Cardiac muscle cell (in vitro differentiated cells and primary cell): ENCODE measurements at regions not wholly inside any gene's neighbourhood (a gene's known extent, or its start where the extent isn't known, plus 50 kb on each side); places are given as distances from the start of the nearest gene placed in this dataset.

Experiments
- DNase-seq, 2 donors: peaks; one replicate each; pipeline versions ENCODE4 v3.0.0 to v3.0.0-alpha.2; 2010 to 2017; ENCODE audit warnings: low read depth in 1 of 2, low spot score in 1 of 2
- H3K27ac ChIP-seq: fragments of 200-600 bp; sonication (generic); 2 replicates; pipeline ENCODE4 v1.5.1; 2016
- H3K27me3 ChIP-seq: fragments of 200-600 bp; sonication (generic); 2 replicates; pipeline ENCODE4 v1.6.0; 2016; ENCODE audit warnings: control low read depth
- H3K36me3 ChIP-seq: fragments of 200-600 bp; sonication (generic); 2 replicates; pipeline ENCODE4 v1.5.1; 2016; ENCODE audit warnings: control low read depth
- H3K4me1 ChIP-seq: fragments of 200-600 bp; sonication (generic); 2 replicates; pipeline ENCODE4 v1.8.1; 2017; ENCODE audit warnings: low read depth, mild to moderate bottlenecking, mixed run types
- H3K4me3 ChIP-seq: fragments of 200-600 bp; sonication (generic); 2 replicates; pipeline ENCODE4 v1.5.1; 2016; ENCODE audit warnings: mild to moderate bottlenecking
- H3K9me3 ChIP-seq: fragments of 200-600 bp; sonication (generic); 2 replicates; pipeline ENCODE4 v1.5.1; 2017; ENCODE audit warnings: low read depth, mild to moderate bottlenecking, control low read depth
- TF ChIP-seq, protein P1 (sequence below): IDR thresholded peaks from 2 replicates; pipeline ENCODE4 v1.5.1; 2012; ENCODE audit warnings: low read depth, mild to moderate bottlenecking, low read length

- DNase-seq: no peak
Observed at GRCh38 chr1:199082778-199083389, 444.0 kb downstream of the PTPRC start.

GRCh38 chr1:199083680-199084079 is 444.8 kb downstream of the PTPRC start:
- H3K4me3 ChIP-seq: no peak overlapping the region
- TF ChIP-seq, protein P1, sequence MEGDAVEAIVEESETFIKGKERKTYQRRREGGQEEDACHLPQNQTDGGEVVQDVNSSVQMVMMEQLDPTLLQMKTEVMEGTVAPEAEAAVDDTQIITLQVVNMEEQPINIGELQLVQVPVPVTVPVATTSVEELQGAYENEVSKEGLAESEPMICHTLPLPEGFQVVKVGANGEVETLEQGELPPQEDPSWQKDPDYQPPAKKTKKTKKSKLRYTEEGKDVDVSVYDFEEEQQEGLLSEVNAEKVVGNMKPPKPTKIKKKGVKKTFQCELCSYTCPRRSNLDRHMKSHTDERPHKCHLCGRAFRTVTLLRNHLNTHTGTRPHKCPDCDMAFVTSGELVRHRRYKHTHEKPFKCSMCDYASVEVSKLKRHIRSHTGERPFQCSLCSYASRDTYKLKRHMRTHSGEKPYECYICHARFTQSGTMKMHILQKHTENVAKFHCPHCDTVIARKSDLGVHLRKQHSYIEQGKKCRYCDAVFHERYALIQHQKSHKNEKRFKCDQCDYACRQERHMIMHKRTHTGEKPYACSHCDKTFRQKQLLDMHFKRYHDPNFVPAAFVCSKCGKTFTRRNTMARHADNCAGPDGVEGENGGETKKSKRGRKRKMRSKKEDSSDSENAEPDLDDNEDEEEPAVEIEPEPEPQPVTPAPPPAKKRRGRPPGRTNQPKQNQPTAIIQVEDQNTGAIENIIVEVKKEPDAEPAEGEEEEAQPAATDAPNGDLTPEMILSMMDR: no peak
- peak in 1 of 2 donors; percentile 38 for DNase-seq
- no peak overlapping the region for H3K27ac ChIP-seq
- H3K36me3 ChIP-seq: no peaks in the 10 kb centered on the region
- H3K4me1 ChIP-seq: no peaks in the 10 kb centered on the region
- H3K9me3 ChIP-seq: no peaks in the 10 kb centered on the region
- no peaks in the 10 kb centered on the region for H3K27me3 ChIP-seq

More at GRCh38 chr1:199082778-199083389, 444.0 kb downstream of the PTPRC start:
- no peaks in the 10 kb centered on the region for H3K27me3 ChIP-seq
- TF ChIP-seq, protein P1: no peak
- H3K9me3 ChIP-seq: no peaks in the 10 kb centered on the region
- H3K36me3 ChIP-seq: no peaks in the 10 kb centered on the region
- H3K4me3 ChIP-seq: no peak overlapping the region
- H3K27ac ChIP-seq: no peak overlapping the region
- H3K4me1 ChIP-seq: no peaks in the 10 kb centered on the region

GRCh38 chr1:199084293-199084692 is 445.5 kb downstream of the PTPRC start:
- Histone ChIP-seq H3K4me1 (no peaks in the 10 kb centered on the region), H3K27ac (no peak overlapping the region), H3K4me3 (no peak overlapping the region), H3K27me3 (no peaks in the 10 kb centered on the region), H3K36me3 (no peaks in the 10 kb centered on the region), H3K9me3 (no peaks in the 10 kb centered on the region)
- TF ChIP-seq, protein P1: no peak
- DNase-seq: peak; percentile 1 to 29

GRCh38 chr1:199085903-199086302 is 447.1 kb downstream of the PTPRC start:
- Histone ChIP-seq H3K9me3 (no peaks in the 10 kb centered on the region), H3K27ac (no peak overlapping the region), H3K36me3 (no peaks in the 10 kb centered on the region), H3K4me3 (no peak overlapping the region), H3K27me3 (no peaks in the 10 kb centered on the region), H3K4me1 (no peaks in the 10 kb centered on the region)
- TF ChIP-seq, protein P1: no peak
- no peak for DNase-seq

DNA sequence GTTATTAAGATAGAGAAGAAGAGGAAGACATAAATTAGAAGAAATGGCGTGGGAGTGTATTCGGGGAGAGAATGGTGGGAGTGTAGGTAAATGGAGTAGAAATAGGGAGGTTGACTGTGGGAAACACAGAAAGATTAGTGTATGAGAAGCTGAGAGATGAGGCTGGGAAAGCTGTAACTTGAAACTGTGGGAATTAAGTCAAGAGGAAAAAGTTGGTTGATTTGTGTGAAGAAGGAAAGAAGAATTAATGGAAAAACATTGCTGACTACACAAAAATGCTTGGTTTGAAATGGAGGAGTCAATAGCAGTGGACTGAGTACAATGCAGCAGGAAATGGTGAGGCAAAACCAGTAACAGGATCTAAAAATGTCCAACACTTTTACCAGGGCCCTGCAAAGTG is 448.3 kb downstream of the PTPRC start:
- H3K9me3 ChIP-seq: no peaks in the 10 kb centered on the region
- no peak for DNase-seq
- no peak overlapping the region for H3K27ac ChIP-seq
- no peak overlapping the region for H3K4me3 ChIP-seq
- H3K36me3 ChIP-seq: no peaks in the 10 kb centered on the region
- no peaks in the 10 kb centered on the region for H3K4me1 ChIP-seq
- H3K27me3 ChIP-seq: no peaks in the 10 kb centered on the region
- TF ChIP-seq, protein P1: no peak
